Caco-2 (cell line): ENCODE measurements at regions not wholly inside any gene's neighbourhood (a gene's known extent, or its start where the extent isn't known, plus 50 kb on each side); places are given as distances from the start of the nearest gene placed in this dataset.

Experiments used
- BruUV-seq: library from RNA; stranded (reverse); fragments of 400-500 nt; replicated peaks from 2 replicates; lab custom pipeline; 2021; lab: Mats Ljungman, UMichigan
- CTCF ChIA-PET: fragments of 300-600 bp; sonication (Branson Sonifier 250); formaldehyde crosslinking; loops from one replicate; lab custom pipeline; 2022; ENCODE audit warnings: antibody characterized with exemption; lab: Charles Lee
- POLR2A ChIA-PET: fragments of 300-600 bp; sonication (Branson Sonifier 250); formaldehyde crosslinking; loops from one replicate; lab custom pipeline; 2022; ENCODE audit warnings: antibody characterized with exemption; lab: Charles Lee
- DNase-seq, 2 experiments: peaks; one replicate each; pipeline versions ENCODE4 v3.0.0 to v3.0.0-alpha.2; 2020 to 2022
- H3K27me3 ChIP-seq: replicated peaks from 2 replicates; pipeline ENCODE4 v1.6.0; 2011; ENCODE audit warnings: low read length; ENCODE audit not compliant: control insufficient read depth, insufficient read depth
- H3K36me3 ChIP-seq: 2 replicates; pipeline ENCODE4 v1.5.1; 2011; ENCODE audit warnings: low read length; ENCODE audit not compliant: control insufficient read depth, insufficient read depth
- H3K4me1 ChIP-seq: fragments of 250-450 bp; sonication (Bioruptor Pico); 2 replicates; pipeline ENCODE4 v1.5.1; 2020; ENCODE audit warnings: mild to moderate bottlenecking
- H3K4me3 ChIP-seq: 2 replicates; pipeline ENCODE4 v1.5.1; 2011; ENCODE audit warnings: low read depth, mild to moderate bottlenecking, control low read depth, low read length
- H3K9me3 ChIP-seq: fragments of 250-450 bp; sonication (Bioruptor Pico); 2 replicates; pipeline ENCODE4 v1.5.1; 2020; ENCODE audit warnings: mild to moderate bottlenecking, moderate library complexity
- H3K27ac Mint-ChIP-seq: one replicate; pipeline ENCODE4 v1.8.0; 2022; ENCODE audit warnings: mixed read lengths; ENCODE audit not compliant: unreplicated experiment
- H3K27me3 Mint-ChIP-seq: one replicate; pipeline ENCODE4 v1.8.0; 2022; ENCODE audit warnings: mixed read lengths; ENCODE audit not compliant: insufficient read depth, unreplicated experiment
- H3K36me3 Mint-ChIP-seq: one replicate; pipeline ENCODE4 v1.8.0; 2022; ENCODE audit warnings: mild to moderate bottlenecking, mixed read lengths; ENCODE audit not compliant: insufficient read depth, unreplicated experiment
- H3K4me1 Mint-ChIP-seq: one replicate; pipeline ENCODE4 v1.8.0; 2022; ENCODE audit warnings: low read depth, mixed read lengths; ENCODE audit not compliant: unreplicated experiment
- H3K4me3 Mint-ChIP-seq: one replicate; pipeline ENCODE4 v1.8.0; 2022; ENCODE audit warnings: mild to moderate bottlenecking, moderate library complexity, mixed read lengths; ENCODE audit not compliant: unreplicated experiment
- H3K9me3 Mint-ChIP-seq: one replicate; pipeline ENCODE4 v1.8.0; 2022; ENCODE audit warnings: mixed read lengths; ENCODE audit not compliant: unreplicated experiment
- intact Hi-C: fragments of 100-400 bp; cut with micrococcal nuclease; formaldehyde crosslinking; loops from one replicate; pipeline ENCODE4 v1.10.0; 2022; ENCODE audit not compliant: unreplicated experiment
- TF ChIP-seq, protein P1 (sequence below), 2 experiments: fragments of 200-600 bp in 1 of 2; IDR thresholded peaks; 1 replicate in 1 of 2; 2 replicates in 1 of 2; pipeline versions ENCODE4 v1.5.1 to v1.8.0; 2011 to 2022; ENCODE audit warnings: antibody characterized with exemption in 1 of 2, control low read depth in 1 of 2, inconsistent platforms in 1 of 2, low read depth in 1 of 2, low read length in 1 of 2, mild to moderate bottlenecking in 1 of 2, moderate library complexity in 1 of 2; ENCODE audit not compliant: insufficient read depth in 1 of 2, severe bottlenecking in 1 of 2, unreplicated experiment in 1 of 2

DNA sequence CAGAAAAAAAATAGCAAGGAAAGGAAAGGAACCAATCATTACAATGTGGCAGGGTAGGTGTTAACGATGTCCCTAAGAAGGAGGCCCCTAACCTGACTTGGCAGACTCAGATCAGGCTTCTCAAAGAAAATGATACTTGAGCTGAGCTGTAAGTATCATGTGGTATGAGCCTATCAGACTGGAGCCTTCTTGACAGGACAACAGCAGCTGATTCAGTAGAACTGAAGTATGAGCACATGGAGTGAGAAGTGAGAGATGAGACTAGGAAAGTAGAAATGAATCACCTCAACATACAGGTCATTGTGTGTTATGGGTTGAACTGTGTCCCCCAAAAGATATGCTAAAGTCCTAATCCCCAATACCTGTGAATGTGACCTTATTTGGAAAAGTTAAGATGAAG lies 66.3 kb downstream of the MTERF1 start:
- no TSS peak for BruUV-seq
- intact Hi-C loops = no loop called here
- Histone ChIP-seq H3K4me3 (no peak overlapping the region), H3K27me3 (no peaks in the 10 kb centered on the region), H3K4me1 (no peaks in the 10 kb centered on the region), H3K36me3 (no peaks in the 10 kb centered on the region), H3K9me3 (no peaks in the 10 kb centered on the region)
- no peaks in the 10 kb centered on the region for H3K36me3 Mint-ChIP-seq
- ChIA-PET CTCF (interaction anchor here (1.3 kb wide), 1 partner anchor 16 kb away, joined by 3 read pairs; no protein-coding TSS in a partner anchor), POLR2A (no interaction called here)
- no peak overlapping the region for H3K27ac Mint-ChIP-seq
- TF ChIP-seq, protein P1, sequence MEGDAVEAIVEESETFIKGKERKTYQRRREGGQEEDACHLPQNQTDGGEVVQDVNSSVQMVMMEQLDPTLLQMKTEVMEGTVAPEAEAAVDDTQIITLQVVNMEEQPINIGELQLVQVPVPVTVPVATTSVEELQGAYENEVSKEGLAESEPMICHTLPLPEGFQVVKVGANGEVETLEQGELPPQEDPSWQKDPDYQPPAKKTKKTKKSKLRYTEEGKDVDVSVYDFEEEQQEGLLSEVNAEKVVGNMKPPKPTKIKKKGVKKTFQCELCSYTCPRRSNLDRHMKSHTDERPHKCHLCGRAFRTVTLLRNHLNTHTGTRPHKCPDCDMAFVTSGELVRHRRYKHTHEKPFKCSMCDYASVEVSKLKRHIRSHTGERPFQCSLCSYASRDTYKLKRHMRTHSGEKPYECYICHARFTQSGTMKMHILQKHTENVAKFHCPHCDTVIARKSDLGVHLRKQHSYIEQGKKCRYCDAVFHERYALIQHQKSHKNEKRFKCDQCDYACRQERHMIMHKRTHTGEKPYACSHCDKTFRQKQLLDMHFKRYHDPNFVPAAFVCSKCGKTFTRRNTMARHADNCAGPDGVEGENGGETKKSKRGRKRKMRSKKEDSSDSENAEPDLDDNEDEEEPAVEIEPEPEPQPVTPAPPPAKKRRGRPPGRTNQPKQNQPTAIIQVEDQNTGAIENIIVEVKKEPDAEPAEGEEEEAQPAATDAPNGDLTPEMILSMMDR (IDR thresholded peaks at IDR 0.05; ENCODE audit: insufficient read depth in 1 of 2, low read depth in 1 of 2, low read length in 1 of 2, severe bottlenecking in 1 of 2, unreplicated experiment in 1 of 2) = no peak
- no peaks in the 10 kb centered on the region for H3K4me1 Mint-ChIP-seq
- H3K9me3 Mint-ChIP-seq = no peaks in the 10 kb centered on the region
- H3K4me3 Mint-ChIP-seq = no peak overlapping the region
- peaks cover 2% of the 10 kb centered on the region for H3K27me3 Mint-ChIP-seq
- no peak for DNase-seq
